ENCODE measurements at regions not wholly inside any gene's neighbourhood (a gene's known extent, or its start where the extent isn't known, plus 50 kb on each side); places are given as distances from the start of the nearest gene placed in this dataset.

DNA sequence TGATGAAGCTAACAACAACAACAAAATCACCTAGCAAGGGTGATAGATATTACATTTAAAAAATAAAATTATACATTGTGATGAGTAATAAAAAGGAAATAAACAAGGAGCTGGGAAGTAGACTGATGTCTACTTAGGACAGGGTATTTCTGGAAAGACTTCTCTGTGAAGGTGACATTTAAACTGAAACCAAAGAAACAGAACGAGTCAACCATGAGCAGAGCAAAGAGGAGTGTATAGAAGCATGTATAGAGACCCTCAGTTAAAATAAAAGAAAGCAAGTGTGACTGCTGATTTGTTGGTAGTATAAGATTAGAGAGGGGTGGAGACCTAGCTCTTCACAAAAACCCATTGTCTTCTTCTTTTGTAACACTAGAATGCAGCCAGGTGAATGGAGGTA, 53.0 kb upstream of the TDRD3 start:
- TF ChIP-seq TAF1 (IDR thresholded peaks at IDR 0.05; ENCODE audit: low read depth, low read length), result no peak
- TF ChIP-seq POLR2A (IDR thresholded peaks at IDR 0.05; ENCODE audit: low read depth, low read length), result no peak

All from GM12891 (cell line).